H9 (cell line): ENCODE measurements at regions not wholly inside any gene's neighbourhood (a gene's known extent, or its start where the extent isn't known, plus 50 kb on each side); places are given as distances from the start of the nearest gene placed in this dataset.

Experiments
- DNase-seq: peaks from one replicate; pipeline ENCODE4 v3.0.0-alpha.2; 2017
- H2AFZ ChIP-seq: one replicate; pipeline ENCODE4 v1.6.1; 2013; ENCODE audit warnings: mild to moderate bottlenecking, low read length, control low read depth, moderate library complexity
- H2AK5ac ChIP-seq: 2 replicates; pipeline ENCODE4 v1.6.1; 2013; ENCODE audit warnings: low read length, control low read depth, mixed read lengths; ENCODE audit not compliant: insufficient read length
- H2BK120ac ChIP-seq: one replicate; pipeline ENCODE4 v1.6.1; 2013; ENCODE audit warnings: low read depth, mild to moderate bottlenecking, low read length, control low read depth, inconsistent platforms; ENCODE audit not compliant: poor library complexity, severe bottlenecking
- H2BK12ac ChIP-seq: 2 replicates; pipeline ENCODE4 v1.6.1; 2013; ENCODE audit warnings: low read length, control low read depth, mixed read lengths, low read depth; ENCODE audit not compliant: insufficient read length
- H2BK15ac ChIP-seq: 2 replicates; pipeline ENCODE4 v1.6.1; 2013; ENCODE audit warnings: low read depth, low read length, control low read depth
- H2BK20ac ChIP-seq: one replicate; pipeline ENCODE4 v1.6.1; 2013; ENCODE audit warnings: low read depth, mild to moderate bottlenecking, low read length, control low read depth, inconsistent platforms; ENCODE audit not compliant: poor library complexity, severe bottlenecking
- H2BK5ac ChIP-seq: 2 replicates; pipeline ENCODE4 v1.6.1; 2013; ENCODE audit warnings: low read length, control low read depth, mixed read lengths; ENCODE audit not compliant: insufficient read length
- H3K14ac ChIP-seq: 2 replicates; pipeline ENCODE4 v1.6.1; 2013; ENCODE audit warnings: low read length, control low read depth; ENCODE audit not compliant: insufficient read depth
- H3K18ac ChIP-seq: 2 replicates; pipeline ENCODE4 v1.6.1; 2013; ENCODE audit warnings: low read depth, mild to moderate bottlenecking, mixed read lengths, low read length, control low read depth; ENCODE audit not compliant: insufficient read length
- H3K23ac ChIP-seq: 2 replicates; pipeline ENCODE4 v1.6.1; 2013; ENCODE audit warnings: low read length, control low read depth, mixed read lengths, low read depth; ENCODE audit not compliant: insufficient read length
- H3K23me2 ChIP-seq: 2 replicates; pipeline ENCODE4 v1.6.1; 2013; ENCODE audit warnings: low read depth, mild to moderate bottlenecking, mixed read lengths, low read length, control low read depth; ENCODE audit not compliant: insufficient read length, poor library complexity, severe bottlenecking
- H3K27ac ChIP-seq: 2 replicates; pipeline ENCODE4 v1.5.1; 2013; ENCODE audit warnings: low read length, control low read depth, mixed read lengths, low read depth; ENCODE audit not compliant: insufficient read length
- H3K27me3 ChIP-seq: 2 replicates; pipeline ENCODE4 v1.6.1; 2013; ENCODE audit warnings: low read length, control low read depth, inconsistent platforms; ENCODE audit not compliant: insufficient read depth
- H3K4ac ChIP-seq: 2 replicates; pipeline ENCODE4 v1.6.1; 2013; ENCODE audit warnings: low read depth, mild to moderate bottlenecking, control low read depth, inconsistent platforms, low read length, moderate library complexity
- H3K4me1 ChIP-seq: 2 replicates; pipeline ENCODE4 v1.6.1; 2013; ENCODE audit warnings: low read length, control low read depth, inconsistent platforms; ENCODE audit not compliant: insufficient read depth
- H3K4me2 ChIP-seq: 2 replicates; pipeline ENCODE4 v1.6.1; 2013; ENCODE audit warnings: low read length, control low read depth, mixed read lengths; ENCODE audit not compliant: insufficient read length, insufficient read depth
- H3K56ac ChIP-seq: 2 replicates; pipeline ENCODE4 v1.6.1; 2013; ENCODE audit warnings: low read depth, mild to moderate bottlenecking, mixed read lengths, low read length, control low read depth; ENCODE audit not compliant: insufficient read length
- H3K79me1 ChIP-seq: 2 replicates; pipeline ENCODE4 v1.6.1; 2013; ENCODE audit warnings: low read depth, mild to moderate bottlenecking, moderate library complexity, low read length, control low read depth, inconsistent platforms; ENCODE audit not compliant: insufficient read depth, poor library complexity, severe bottlenecking
- H3K79me2 ChIP-seq: 2 replicates; pipeline ENCODE4 v1.6.1; 2013; ENCODE audit warnings: low read length, control low read depth, inconsistent platforms; ENCODE audit not compliant: insufficient read depth
- H3K9ac ChIP-seq: 2 replicates; pipeline ENCODE4 v1.6.1; 2013; ENCODE audit warnings: low read length, control low read depth, mixed read lengths; ENCODE audit not compliant: insufficient read length; ENCODE audit errors: extremely low read depth
- H3K9me3 ChIP-seq: one replicate; pipeline ENCODE4 v1.6.1; 2013; ENCODE audit warnings: low read depth, low read length, inconsistent platforms; ENCODE audit not compliant: control insufficient read depth
- H3T11ph ChIP-seq: one replicate; pipeline ENCODE4 v1.6.1; 2013; ENCODE audit warnings: mild to moderate bottlenecking, low read length, control low read depth, inconsistent platforms
- H4K20me1 ChIP-seq: one replicate; pipeline ENCODE4 v1.6.1; 2013; ENCODE audit not compliant: control insufficient read depth, insufficient read length, insufficient read depth
- H4K5ac ChIP-seq: 2 replicates; pipeline ENCODE4 v1.6.1; 2013; ENCODE audit warnings: low read depth, mild to moderate bottlenecking, mixed read lengths, low read length, control low read depth; ENCODE audit not compliant: insufficient read length
- H4K8ac ChIP-seq: replicated peaks from 2 replicates; pipeline ENCODE4 v1.6.1; 2013; ENCODE audit warnings: low read length, control low read depth, mixed read lengths, low read depth; ENCODE audit not compliant: insufficient read length
- H4K91ac ChIP-seq: 2 replicates; pipeline ENCODE4 v1.6.1; 2013; ENCODE audit warnings: low read depth, mild to moderate bottlenecking, moderate library complexity, mixed read lengths, low read length, control low read depth; ENCODE audit not compliant: insufficient read length
- H3K27ac Mint-ChIP-seq, 3 experiments: 2 replicates in 2 of 3; 3 replicates in 1 of 3; pipeline ENCODE4 v1.8.0; 2020 to 2021; ENCODE audit warnings: mixed read lengths in 3 of 3, mild to moderate bottlenecking in 1 of 3, moderate library complexity in 1 of 3
- H3K27me3 Mint-ChIP-seq: 2 replicates; pipeline ENCODE4 v1.8.0; 2021; ENCODE audit warnings: low read depth, mild to moderate bottlenecking, moderate library complexity, mixed read lengths
- H3K36me3 Mint-ChIP-seq, 3 experiments: 2 replicates in 2 of 3; 3 replicates in 1 of 3; pipeline ENCODE4 v1.8.0; 2020 to 2021; ENCODE audit warnings: low read depth in 3 of 3, mixed read lengths in 3 of 3; ENCODE audit not compliant: insufficient read depth in 1 of 3
- H3K4me1 Mint-ChIP-seq, 2 experiments: 2 replicates each; pipeline ENCODE4 v1.8.0; 2020; ENCODE audit warnings: mixed read lengths in 2 of 2
- H3K4me3 Mint-ChIP-seq, 2 experiments: 2 replicates in 1 of 2; 3 replicates in 1 of 2; pipeline ENCODE4 v1.8.0; 2020 to 2021; ENCODE audit warnings: mild to moderate bottlenecking in 2 of 2, mixed read lengths in 2 of 2, moderate library complexity in 1 of 2
- H3K9me3 Mint-ChIP-seq, 2 experiments: 2 replicates in 1 of 2; 3 replicates in 1 of 2; pipeline ENCODE4 v1.8.0; 2020; ENCODE audit warnings: mild to moderate bottlenecking in 2 of 2, mixed read lengths in 2 of 2, moderate library complexity in 1 of 2
- WGBS: extraction: QIAGEN DNeasy Blood & Tissue Kit; methylation state at CpG from one replicate; pipeline ENCODE4 v1.1.7; 2013; ENCODE audit warnings: missing lambda C conversion rate, low lambda C conversion rate, mixed read lengths; ENCODE audit not compliant: insufficient read length; ENCODE audit errors: extremely low coverage; 5-methylcytosine and 5-hydroxymethylcytosine counted together
- TF ChIP-seq, protein P1 (sequence below): fragments of 200-600 bp; sonication (generic); conservative IDR thresholded peaks from 3 replicates; pipeline ENCODE4 v1.8.0; 2021; ENCODE audit warnings: antibody characterized with exemption, mild to moderate bottlenecking

DNA sequence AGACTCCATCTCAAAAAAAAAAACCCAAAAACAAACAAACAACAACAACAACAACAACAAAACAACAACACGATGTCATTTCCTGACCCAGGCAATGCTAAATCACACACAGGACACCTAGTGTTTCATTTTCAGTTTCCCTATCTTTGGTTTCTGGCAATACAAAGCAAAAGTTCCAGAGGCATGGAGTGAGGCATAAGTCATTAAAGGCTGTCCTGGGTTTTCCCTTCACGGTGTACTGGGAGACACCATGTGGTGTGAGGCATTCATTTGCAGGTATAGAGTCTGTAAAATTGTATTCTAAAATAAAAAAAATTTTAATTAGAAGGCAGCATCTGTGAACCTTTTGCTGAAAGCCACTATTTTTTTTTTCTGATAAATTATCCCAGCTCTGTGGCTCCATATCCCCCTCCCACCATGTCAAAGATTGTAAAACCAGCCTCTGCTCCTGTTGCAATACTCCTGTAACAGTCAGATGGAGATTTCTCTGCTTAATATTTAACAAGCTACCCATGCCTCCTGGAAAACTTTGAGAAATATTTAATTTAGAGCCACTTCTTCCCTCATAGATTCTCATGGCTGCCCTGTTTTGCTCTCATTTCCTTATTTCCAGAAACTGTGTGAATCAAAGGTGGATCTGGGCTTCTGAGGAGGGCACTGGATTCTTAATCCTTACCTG is 324.6 kb downstream of the MCTP2 start:
- H3K4me1 ChIP-seq: no peaks in the 10 kb centered on the region
- H2BK5ac ChIP-seq: no peak overlapping the region
- H3K18ac ChIP-seq: no peak overlapping the region
- no peak overlapping the region for H3K4ac ChIP-seq
- no peaks in the 10 kb centered on the region for H3K4me1 Mint-ChIP-seq
- no peaks in the 10 kb centered on the region for H3K79me2 ChIP-seq
- H3K14ac ChIP-seq: no peak overlapping the region
- H3K9me3 ChIP-seq: no peaks in the 10 kb centered on the region
- no peak overlapping the region for H4K91ac ChIP-seq
- no peak overlapping the region for H3K4me3 Mint-ChIP-seq
- H4K5ac ChIP-seq: no peak overlapping the region
- H3K23me2 ChIP-seq: no peaks in the 10 kb centered on the region
- no peak overlapping the region for H3K4me2 ChIP-seq
- no peak overlapping the region for H2AFZ ChIP-seq
- no peak overlapping the region for H3K27ac Mint-ChIP-seq
- TF ChIP-seq, protein P1, sequence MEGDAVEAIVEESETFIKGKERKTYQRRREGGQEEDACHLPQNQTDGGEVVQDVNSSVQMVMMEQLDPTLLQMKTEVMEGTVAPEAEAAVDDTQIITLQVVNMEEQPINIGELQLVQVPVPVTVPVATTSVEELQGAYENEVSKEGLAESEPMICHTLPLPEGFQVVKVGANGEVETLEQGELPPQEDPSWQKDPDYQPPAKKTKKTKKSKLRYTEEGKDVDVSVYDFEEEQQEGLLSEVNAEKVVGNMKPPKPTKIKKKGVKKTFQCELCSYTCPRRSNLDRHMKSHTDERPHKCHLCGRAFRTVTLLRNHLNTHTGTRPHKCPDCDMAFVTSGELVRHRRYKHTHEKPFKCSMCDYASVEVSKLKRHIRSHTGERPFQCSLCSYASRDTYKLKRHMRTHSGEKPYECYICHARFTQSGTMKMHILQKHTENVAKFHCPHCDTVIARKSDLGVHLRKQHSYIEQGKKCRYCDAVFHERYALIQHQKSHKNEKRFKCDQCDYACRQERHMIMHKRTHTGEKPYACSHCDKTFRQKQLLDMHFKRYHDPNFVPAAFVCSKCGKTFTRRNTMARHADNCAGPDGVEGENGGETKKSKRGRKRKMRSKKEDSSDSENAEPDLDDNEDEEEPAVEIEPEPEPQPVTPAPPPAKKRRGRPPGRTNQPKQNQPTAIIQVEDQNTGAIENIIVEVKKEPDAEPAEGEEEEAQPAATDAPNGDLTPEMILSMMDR: no peak
- H3K79me1 ChIP-seq: no peaks in the 10 kb centered on the region
- H2BK12ac ChIP-seq: no peak overlapping the region
- no peak overlapping the region for H3K9ac ChIP-seq
- no peaks in the 10 kb centered on the region for H3K27me3 ChIP-seq
- H2BK15ac ChIP-seq: no peak overlapping the region
- H3K23ac ChIP-seq: no peak overlapping the region
- no peak overlapping the region for H3K56ac ChIP-seq
- H3T11ph ChIP-seq: no peak overlapping the region
- no peak for DNase-seq
- no peaks in the 10 kb centered on the region for H3K9me3 Mint-ChIP-seq
- no peak overlapping the region for H4K8ac ChIP-seq
- no peaks in the 10 kb centered on the region; a peak in 1 of 7 replicates for H3K36me3 Mint-ChIP-seq
- no peak overlapping the region for H2AK5ac ChIP-seq
- WGBS: no CpG with 5 or more reads among the region's 2 CpGs
- H3K27me3 Mint-ChIP-seq: no peaks in the 10 kb centered on the region
- no peak overlapping the region for H3K27ac ChIP-seq
- H2BK20ac ChIP-seq: no peak overlapping the region
- no peaks in the 10 kb centered on the region for H4K20me1 ChIP-seq
- no peak overlapping the region for H2BK120ac ChIP-seq
